ENCODE measurements at regions not wholly inside any gene's neighbourhood (a gene's known extent, or its start where the extent isn't known, plus 50 kb on each side); places are given as distances from the start of the nearest gene placed in this dataset.

GRCh38 chr15:38961456-38961855 lies 396.8 kb upstream of the RASGRP1 start:
- Histone ChIP-seq H3K4me1 (no peaks in the 10 kb centered on the region), H3K27me3 (replicated peaks in 1 of 7) (no peaks in the 10 kb centered on the region), H3K9me3 (no peaks in the 10 kb centered on the region), H3K27ac (no peak overlapping the region), H3K36me3 (no peaks in the 10 kb centered on the region), H3K4me3 (no peak overlapping the region)
- WGBS, 5 donors, result 60 to 77% (median 70%) methylated on average over 2 of the region's 2 CpGs
- intact Hi-C loops (cut with DNase I; ENCODE audit: low total_unique reads), result no loop called here
- no peak for TF ChIP-seq POLR2A (IDR thresholded peaks at IDR 0.05)
- no peak for TF ChIP-seq CTCF (IDR thresholded peaks at IDR 0.05 in 8 of 11, conservative IDR thresholded peaks at IDR 0.05 in 3 of 11)
- TF ChIP-seq POLR2AphosphoS5 (IDR thresholded peaks at IDR 0.05), result no peak
- DNase-seq, result no peak

- intact Hi-C loops (cut with DNase I; ENCODE audit: low total_unique reads), result no loop called here
- DNase-seq, result no peak
- Histone ChIP-seq H3K27me3 (replicated peaks in 1 of 7) (no peaks in the 10 kb centered on the region), H3K4me1 (no peaks in the 10 kb centered on the region), H3K9me3 (no peaks in the 10 kb centered on the region), H3K4me3 (no peak overlapping the region), H3K36me3 (no peaks in the 10 kb centered on the region), H3K27ac (no peak overlapping the region)
- TF ChIP-seq POLR2AphosphoS5 (IDR thresholded peaks at IDR 0.05) (no peak), CTCF (IDR thresholded peaks at IDR 0.05 in 8 of 11, conservative IDR thresholded peaks at IDR 0.05 in 3 of 11) (no peak), POLR2A (IDR thresholded peaks at IDR 0.05) (no peak)
- WGBS, 5 donors, result 58 to 82% (median 73%) methylated on average over 2 of the region's 2 CpGs
Measured at GRCh38 chr15:38961931-38962330, 397.3 kb upstream of the RASGRP1 start.

- no peak for DNase-seq
- intact Hi-C loops (cut with DNase I; ENCODE audit: low total_unique reads), result no loop called here
- Histone ChIP-seq H3K4me3 (no peak overlapping the region), H3K27me3 (replicated peaks in 1 of 7) (no peaks in the 10 kb centered on the region), H3K36me3 (no peaks in the 10 kb centered on the region), H3K4me1 (no peaks in the 10 kb centered on the region), H3K27ac (no peak overlapping the region), H3K9me3 (peaks cover 0 to 23% (median 10%) of the 10 kb centered on the region in 8 donors)
- TF ChIP-seq POLR2AphosphoS5 (IDR thresholded peaks at IDR 0.05), result no peak
- TF ChIP-seq POLR2A (IDR thresholded peaks at IDR 0.05), result no peak
- TF ChIP-seq CTCF (IDR thresholded peaks at IDR 0.05 in 8 of 11, conservative IDR thresholded peaks at IDR 0.05 in 3 of 11), result no peak
- 83 to 97% (median 92%) methylated on average over 4 of the region's 4 CpGs for WGBS, 5 donors
Measured at GRCh38 chr15:38972831-38973230, 408.2 kb upstream of the RASGRP1 start.

GRCh38 chr15:38975282-38975990 lies 410.8 kb upstream of the RASGRP1 start:
- Histone ChIP-seq H3K4me3 (no peak overlapping the region), H3K27me3 (replicated peaks in 1 of 7) (no peaks in the 10 kb centered on the region), H3K36me3 (no peaks in the 10 kb centered on the region), H3K9me3 (peaks cover 0 to 35% (median 21%) of the 10 kb centered on the region in 8 donors), H3K4me1 (no peaks in the 10 kb centered on the region), H3K27ac (no peak overlapping the region)
- TF ChIP-seq POLR2AphosphoS5 (IDR thresholded peaks at IDR 0.05) (no peak), CTCF (IDR thresholded peaks at IDR 0.05 in 8 of 11, conservative IDR thresholded peaks at IDR 0.05 in 3 of 11) (no peak), POLR2A (IDR thresholded peaks at IDR 0.05) (no peak)
- intact Hi-C loops (cut with DNase I; ENCODE audit: low total_unique reads), result no loop called here
- 74 to 92% (median 88%) methylated on average over 5 of the region's 5 CpGs for WGBS, 5 donors
- DNase-seq, result no peak

All from spleen (tissue), 11 donors.